NCI-H748 (cell line): ENCODE measurements at regions not wholly inside any gene's neighbourhood (a gene's known extent, or its start where the extent isn't known, plus 50 kb on each side); places are given as distances from the start of the nearest gene placed in this dataset.
A peak's percentile ranks its signal among the peaks of the same experiment; 100 is the strongest.

ENCODE experiments used
- DNase-seq: peaks from one replicate; lab custom pipeline; 2025; ENCODE audit not compliant: unreplicated experiment; lab: John Stamatoyannopoulos, UW

GRCh38 chr2:153197402-153198386 lies 280.9 kb downstream of the RPRM start:
- DNase-seq = no peak

- DNase-seq = no peak
Observed at GRCh38 chr2:153196378-153197058, 282.0 kb downstream of the RPRM start.

GRCh38 chr2:153195342-153195741 lies 283.2 kb downstream of the RPRM start:
- no peak for DNase-seq

GRCh38 chr2:153189091-153189888 lies 289.3 kb downstream of the RPRM start:
- no peak for DNase-seq

GRCh38 chr2:153179808-153180207 lies 298.8 kb downstream of the RPRM start:
- no peak for DNase-seq

GRCh38 chr2:153169609-153170008 lies 309.0 kb downstream of the RPRM start:
- peak; percentile 69 for DNase-seq

- peak; percentile 64 for DNase-seq
Observed at GRCh38 chr2:153165021-153165420, 313.5 kb downstream of the RPRM start.

GRCh38 chr2:153163055-153163454 lies 315.5 kb downstream of the RPRM start:
- peak; percentile 86 for DNase-seq

GRCh38 chr2:153156743-153157142 lies 321.8 kb downstream of the RPRM start:
- DNase-seq = no peak

- no peak for DNase-seq
Observed at GRCh38 chr2:153152036-153152435, 326.5 kb downstream of the RPRM start.

- DNase-seq = no peak
Observed at GRCh38 chr2:153145470-153145978, 333.0 kb downstream of the RPRM start.

GRCh38 chr2:153143540-153143939 lies 335.0 kb downstream of the RPRM start:
- DNase-seq = no peak

GRCh38 chr2:153140498-153140897 lies 338.1 kb downstream of the RPRM start:
- no peak for DNase-seq

GRCh38 chr2:153138651-153139375 lies 339.7 kb downstream of the RPRM start:
- no peak for DNase-seq

- DNase-seq = no peak
Observed at GRCh38 chr2:153136216-153136615, 342.3 kb downstream of the RPRM start.

- no peak for DNase-seq
Observed at GRCh38 chr2:153134725-153135124, 343.8 kb downstream of the RPRM start.

GRCh38 chr2:153133716-153134115 lies 344.8 kb downstream of the RPRM start:
- no peak for DNase-seq

GRCh38 chr2:153132418-153132817 lies 346.1 kb downstream of the RPRM start:
- no peak for DNase-seq

GRCh38 chr2:153115141-153115540 lies 363.4 kb downstream of the RPRM start:
- DNase-seq = no peak

- DNase-seq = no peak
Observed at GRCh38 chr2:153110486-153110885, 368.1 kb downstream of the RPRM start.
